Lower lobe of right lung (tissue), 2 donors: ENCODE measurements at regions not wholly inside any gene's neighbourhood (a gene's known extent, or its start where the extent isn't known, plus 50 kb on each side); places are given as distances from the start of the nearest gene placed in this dataset.

ENCODE experiments used
- ATAC-seq, 2 donors: fragments of 200-7000 bp; cut with Tn5 transposase; one replicate each; pipeline ENCODE4 v1.9.1; 2020 to 2022; ENCODE audit warnings: mild to moderate bottlenecking in 2 of 2, moderate library complexity in 2 of 2
- DNase-seq: peaks from one replicate; pipeline ENCODE4 v3.0.0-alpha.2; 2020
- H3K27ac ChIP-seq: fragments of 200-600 bp; one replicate; pipeline ENCODE4 v1.8.0; 2022
- H3K27me3 ChIP-seq: fragments of 200-600 bp; one replicate; pipeline ENCODE4 v1.8.0; 2022; ENCODE audit warnings: low read depth
- H3K36me3 ChIP-seq: fragments of 200-600 bp; one replicate; pipeline ENCODE4 v1.8.0; 2022; ENCODE audit warnings: mild to moderate bottlenecking
- H3K4me1 ChIP-seq: fragments of 200-600 bp; one replicate; pipeline ENCODE4 v1.8.0; 2022
- H3K4me3 ChIP-seq: fragments of 200-600 bp; one replicate; pipeline ENCODE4 v1.8.0; 2022; ENCODE audit warnings: mild to moderate bottlenecking
- H3K9me3 ChIP-seq: fragments of 200-600 bp; one replicate; pipeline ENCODE4 v1.8.0; 2022
- CTCF ChIP-seq: fragments of 200-600 bp; IDR thresholded peaks from one replicate; pipeline ENCODE4 v1.8.0; 2022; ENCODE audit warnings: antibody characterized with exemption, mild to moderate bottlenecking
- intact Hi-C: fragments of 100-400 bp; cut with DNase I; formaldehyde crosslinking; loops from one replicate; pipeline ENCODE4 v1.11.0; 2022
- donor health status: DM: no; HTN: yes; CAD: no; lungs with severe emphysema.

GRCh38 chr13:48775285-48775684, 121.6 kb downstream of the CYSLTR2 start:
- no peak for TF ChIP-seq CTCF
- H3K9me3 ChIP-seq = peaks cover 4% of the 10 kb centered on the region
- no peak overlapping the region for H3K27ac ChIP-seq
- H3K4me1 ChIP-seq = no peaks in the 10 kb centered on the region
- DNase-seq (no peak), ATAC-seq (no peak)
- H3K36me3 ChIP-seq = no peaks in the 10 kb centered on the region
- H3K27me3 ChIP-seq = no peaks in the 10 kb centered on the region
- intact Hi-C loops = loop anchor here (10.0 kb wide), 1 partner anchor 180 kb away; no protein-coding TSS in a partner anchor
- H3K4me3 ChIP-seq = no peak overlapping the region

- Histone ChIP-seq H3K9me3 (peaks cover 9% of the 10 kb centered on the region), H3K4me1 (no peaks in the 10 kb centered on the region), H3K36me3 (no peaks in the 10 kb centered on the region), H3K4me3 (no peak overlapping the region), H3K27me3 (no peaks in the 10 kb centered on the region), H3K27ac (no peak overlapping the region)
- intact Hi-C loops = loop anchor here (10.0 kb wide), 1 partner anchor 181 kb away; no protein-coding TSS in a partner anchor
- ATAC-seq (no peak), DNase-seq (no peak)
- no peak for TF ChIP-seq CTCF
These were observed 122.1 kb downstream of the CYSLTR2 start for GRCh38 chr13:48775804-48776203.

- H3K9me3 ChIP-seq = peaks cover 15% of the 10 kb centered on the region
- no peak for DNase-seq
- H3K4me3 ChIP-seq = no peak overlapping the region
- intact Hi-C loops = loop anchor here (10.0 kb wide), 1 partner anchor 182 kb away; no protein-coding TSS in a partner anchor
- no peak for ATAC-seq
- no peaks in the 10 kb centered on the region for H3K36me3 ChIP-seq
- no peak for TF ChIP-seq CTCF
- no peaks in the 10 kb centered on the region for H3K4me1 ChIP-seq
- H3K27me3 ChIP-seq = no peaks in the 10 kb centered on the region
- H3K27ac ChIP-seq = no peak overlapping the region
These were observed 122.7 kb downstream of the CYSLTR2 start for GRCh38 chr13:48776401-48776800.

GRCh38 chr13:48778610-48779009, 124.9 kb downstream of the CYSLTR2 start:
- Histone ChIP-seq H3K27me3 (no peaks in the 10 kb centered on the region), H3K27ac (no peak overlapping the region), H3K9me3 (peaks cover 16% of the 10 kb centered on the region), H3K4me3 (no peak overlapping the region), H3K36me3 (no peaks in the 10 kb centered on the region), H3K4me1 (no peaks in the 10 kb centered on the region)
- intact Hi-C loops = loop anchor here (10.0 kb wide), 1 partner anchor 184 kb away; no protein-coding TSS in a partner anchor
- ATAC-seq = no peak
- TF ChIP-seq CTCF = no peak
- no peak for DNase-seq

GRCh38 chr13:48780713-48781341, 127.1 kb downstream of the CYSLTR2 start:
- TF ChIP-seq CTCF = no peak
- Histone ChIP-seq H3K4me3 (no peak overlapping the region), H3K27me3 (no peaks in the 10 kb centered on the region), H3K9me3 (peaks cover 16% of the 10 kb centered on the region), H3K36me3 (no peaks in the 10 kb centered on the region), H3K27ac (no peak overlapping the region), H3K4me1 (no peaks in the 10 kb centered on the region)
- intact Hi-C loops = no loop called here
- no peak for ATAC-seq
- DNase-seq = no peak
